ENCODE measurements at regions not wholly inside any gene's neighbourhood (a gene's known extent, or its start where the extent isn't known, plus 50 kb on each side); places are given as distances from the start of the nearest gene placed in this dataset.

DNA sequence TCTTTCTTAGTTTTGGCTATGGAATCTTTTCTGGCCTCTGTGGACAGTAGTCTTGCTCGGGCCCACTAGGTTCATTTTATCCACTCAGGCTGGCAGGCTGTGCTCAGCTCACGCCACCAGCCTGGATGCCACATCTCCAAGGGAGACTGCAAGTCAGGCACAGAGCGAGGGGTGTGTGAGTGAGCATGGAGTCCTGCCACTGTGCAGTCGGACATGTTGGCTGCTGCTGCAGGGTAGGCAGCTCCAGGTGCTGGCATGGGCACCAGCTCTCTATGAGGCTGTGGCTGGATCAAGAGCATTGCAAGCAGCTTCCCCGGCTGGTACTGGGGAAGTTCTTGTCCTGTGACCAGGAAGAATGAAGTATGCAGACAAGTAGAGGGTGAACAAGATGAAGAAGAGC is 158.9 kb downstream of the PCTP start:
- H3K4me3 ChIP-seq (ENCODE audit: low read depth, low read length) = no peak overlapping the region
- DNase-seq (ENCODE audit: low read depth) = no peak
- H3K27me3 ChIP-seq (ENCODE audit: control insufficient read depth, insufficient read depth, low read length) = no peaks in the 10 kb centered on the region
- TF ChIP-seq, protein P1, sequence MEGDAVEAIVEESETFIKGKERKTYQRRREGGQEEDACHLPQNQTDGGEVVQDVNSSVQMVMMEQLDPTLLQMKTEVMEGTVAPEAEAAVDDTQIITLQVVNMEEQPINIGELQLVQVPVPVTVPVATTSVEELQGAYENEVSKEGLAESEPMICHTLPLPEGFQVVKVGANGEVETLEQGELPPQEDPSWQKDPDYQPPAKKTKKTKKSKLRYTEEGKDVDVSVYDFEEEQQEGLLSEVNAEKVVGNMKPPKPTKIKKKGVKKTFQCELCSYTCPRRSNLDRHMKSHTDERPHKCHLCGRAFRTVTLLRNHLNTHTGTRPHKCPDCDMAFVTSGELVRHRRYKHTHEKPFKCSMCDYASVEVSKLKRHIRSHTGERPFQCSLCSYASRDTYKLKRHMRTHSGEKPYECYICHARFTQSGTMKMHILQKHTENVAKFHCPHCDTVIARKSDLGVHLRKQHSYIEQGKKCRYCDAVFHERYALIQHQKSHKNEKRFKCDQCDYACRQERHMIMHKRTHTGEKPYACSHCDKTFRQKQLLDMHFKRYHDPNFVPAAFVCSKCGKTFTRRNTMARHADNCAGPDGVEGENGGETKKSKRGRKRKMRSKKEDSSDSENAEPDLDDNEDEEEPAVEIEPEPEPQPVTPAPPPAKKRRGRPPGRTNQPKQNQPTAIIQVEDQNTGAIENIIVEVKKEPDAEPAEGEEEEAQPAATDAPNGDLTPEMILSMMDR (IDR thresholded peaks at IDR 0.05; ENCODE audit: insufficient read depth, low read length, severe bottlenecking) = no peak
- no peaks in the 10 kb centered on the region for H3K36me3 ChIP-seq (ENCODE audit: control insufficient read depth, insufficient read depth, low read length)
- FAIRE-seq = no peak

DNA sequence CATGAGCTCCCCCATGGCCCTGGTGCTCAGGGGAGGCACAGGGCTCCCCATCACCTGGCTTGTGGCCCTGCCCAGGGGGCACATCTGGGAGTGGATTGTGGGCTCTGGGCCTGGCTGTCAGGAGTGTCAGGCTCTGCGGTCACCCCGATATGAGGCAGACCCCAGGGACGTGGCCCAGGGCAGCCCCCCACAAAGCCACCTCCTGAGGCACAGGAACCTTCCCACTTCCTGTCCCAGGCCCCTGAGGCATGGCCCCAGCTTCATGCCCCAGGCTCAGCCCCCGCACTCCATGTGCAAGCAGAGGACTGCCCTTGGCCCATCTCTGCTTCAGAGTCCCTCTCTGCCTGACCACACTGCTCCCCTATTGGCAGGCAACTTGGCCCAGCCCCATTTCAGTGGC is 160.3 kb downstream of the PCTP start:
- TF ChIP-seq, protein P1 (IDR thresholded peaks at IDR 0.05; ENCODE audit: insufficient read depth, low read length, severe bottlenecking) = no peak
- Histone ChIP-seq H3K36me3 (ENCODE audit: control insufficient read depth, insufficient read depth, low read length) (no peaks in the 10 kb centered on the region), H3K4me3 (ENCODE audit: low read depth, low read length) (no peak overlapping the region), H3K27me3 (ENCODE audit: control insufficient read depth, insufficient read depth, low read length) (no peaks in the 10 kb centered on the region)
- DNase-seq (ENCODE audit: low read depth) (no peak), FAIRE-seq (no peak)

DNA sequence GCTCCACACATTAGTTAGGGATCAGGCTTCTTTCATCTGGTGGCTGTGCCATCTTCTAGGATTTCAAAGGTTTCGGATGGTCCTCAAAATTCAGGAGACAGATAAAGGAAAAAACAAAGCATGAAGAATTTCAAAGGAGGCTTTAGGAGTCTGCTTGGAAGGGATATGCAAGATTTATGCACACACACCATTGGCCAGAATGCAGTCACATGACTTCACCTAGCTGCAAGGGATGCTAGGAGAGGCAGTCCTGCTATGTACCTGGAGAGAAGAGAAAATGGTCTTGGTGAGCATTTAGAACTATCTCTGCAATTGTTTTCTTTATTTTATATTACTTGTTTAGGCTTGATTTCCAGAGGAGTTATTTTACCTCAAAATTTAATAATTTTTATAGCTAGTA is 174.6 kb downstream of the PCTP start:
- TF ChIP-seq, protein P1 (IDR thresholded peaks at IDR 0.05; ENCODE audit: insufficient read depth, low read length, severe bottlenecking) = no peak
- Histone ChIP-seq H3K36me3 (ENCODE audit: control insufficient read depth, insufficient read depth, low read length) (no peaks in the 10 kb centered on the region), H3K27me3 (ENCODE audit: control insufficient read depth, insufficient read depth, low read length) (no peaks in the 10 kb centered on the region), H3K4me3 (ENCODE audit: low read depth, low read length) (no peak overlapping the region)
- FAIRE-seq (no peak), DNase-seq (ENCODE audit: low read depth) (no peak)

DNA sequence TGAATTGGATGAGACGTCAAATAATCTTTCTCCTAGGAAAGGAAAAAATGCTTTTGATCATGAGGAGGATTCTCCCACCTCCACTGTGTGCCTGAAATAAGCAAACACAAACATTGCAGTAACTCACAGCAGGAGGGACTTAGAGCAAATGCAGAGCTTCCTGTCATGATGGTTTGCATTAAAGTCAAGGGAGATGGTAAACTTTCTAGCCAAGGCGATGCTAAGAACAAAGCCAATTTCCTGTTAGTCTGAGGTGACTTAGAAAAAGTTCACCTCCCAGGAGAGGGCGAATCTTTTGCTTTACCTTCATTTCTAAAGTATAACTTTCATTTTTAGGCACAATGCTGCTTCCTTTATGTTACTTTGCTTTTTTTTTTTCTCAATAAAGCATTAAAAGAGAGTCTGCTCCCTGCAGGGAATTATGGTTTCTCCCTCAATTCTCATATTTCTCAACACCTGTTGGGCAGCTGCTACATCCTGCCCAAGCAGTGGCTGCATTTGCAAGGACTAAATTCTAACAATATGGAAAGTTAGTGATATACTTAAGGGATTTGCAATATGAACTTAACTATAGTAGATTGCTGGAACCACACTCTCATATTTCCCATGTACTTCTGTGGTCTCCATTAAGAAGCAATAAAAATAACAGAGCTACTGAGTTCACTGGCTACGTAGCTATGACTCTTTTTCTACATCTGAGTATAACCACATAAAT is 175.6 kb downstream of the PCTP start:
- H3K4me3 ChIP-seq (ENCODE audit: low read depth, low read length) = no peak overlapping the region
- DNase-seq (ENCODE audit: low read depth) (no peak), FAIRE-seq (no peak)
- no peaks in the 10 kb centered on the region for H3K36me3 ChIP-seq (ENCODE audit: control insufficient read depth, insufficient read depth, low read length)
- TF ChIP-seq, protein P1 (IDR thresholded peaks at IDR 0.05; ENCODE audit: insufficient read depth, low read length, severe bottlenecking) = no peak
- H3K27me3 ChIP-seq (ENCODE audit: control insufficient read depth, insufficient read depth, low read length) = no peaks in the 10 kb centered on the region

DNA sequence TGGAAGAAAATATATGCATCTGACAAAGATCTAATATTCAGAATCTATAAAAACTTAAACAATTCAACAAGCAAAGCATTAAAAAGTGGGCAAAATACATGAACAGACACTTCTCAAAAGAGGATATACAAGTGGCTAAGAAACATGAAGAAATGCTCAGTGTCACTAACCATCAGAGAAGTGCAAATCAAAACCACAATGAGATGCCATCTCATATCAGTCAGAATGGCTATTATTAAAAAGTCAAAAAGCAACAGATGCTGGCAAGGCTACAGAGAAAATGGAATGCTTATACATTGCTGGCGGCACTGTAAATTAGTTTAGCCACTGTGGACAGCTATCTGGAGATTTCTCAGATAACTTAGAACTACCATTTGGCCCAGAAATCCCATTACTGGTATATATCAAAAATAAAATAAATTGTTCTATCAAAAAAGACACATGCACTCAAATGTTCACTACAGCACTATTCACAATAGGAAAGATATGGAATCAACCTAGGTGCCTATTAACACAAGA is 179.5 kb downstream of the PCTP start:
- H3K36me3 ChIP-seq (ENCODE audit: control insufficient read depth, insufficient read depth, low read length) = no peaks in the 10 kb centered on the region
- FAIRE-seq (no peak), DNase-seq (ENCODE audit: low read depth) (no peak)
- TF ChIP-seq, protein P1 (IDR thresholded peaks at IDR 0.05; ENCODE audit: insufficient read depth, low read length, severe bottlenecking) = no peak
- H3K27me3 ChIP-seq (ENCODE audit: control insufficient read depth, insufficient read depth, low read length) = no peaks in the 10 kb centered on the region
- H3K4me3 ChIP-seq (ENCODE audit: low read depth, low read length) = no peak overlapping the region

DNA sequence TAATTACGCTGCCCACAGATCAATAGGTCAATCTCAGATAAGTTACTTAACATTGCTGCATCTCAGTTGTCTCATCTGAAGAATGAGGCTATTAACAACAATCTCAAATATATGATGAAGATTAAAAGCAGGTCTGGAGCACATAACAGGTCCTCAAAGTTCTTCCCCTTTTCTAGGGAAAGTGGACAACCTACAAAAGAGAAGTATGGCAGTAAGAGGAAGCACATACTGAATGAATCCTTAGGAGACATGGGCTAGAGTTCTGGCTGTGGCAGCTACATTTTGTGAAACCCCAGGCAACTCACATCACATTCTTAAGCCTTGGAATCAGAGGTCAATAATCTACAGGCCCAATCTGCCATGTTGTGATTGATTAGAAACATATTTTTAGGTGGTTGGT is 180.6 kb downstream of the PCTP start:
- Histone ChIP-seq H3K27me3 (ENCODE audit: control insufficient read depth, insufficient read depth, low read length) (no peaks in the 10 kb centered on the region), H3K4me3 (ENCODE audit: low read depth, low read length) (no peak overlapping the region), H3K36me3 (ENCODE audit: control insufficient read depth, insufficient read depth, low read length) (no peaks in the 10 kb centered on the region)
- DNase-seq (ENCODE audit: low read depth) (no peak), FAIRE-seq (no peak)
- TF ChIP-seq, protein P1 (IDR thresholded peaks at IDR 0.05; ENCODE audit: insufficient read depth, low read length, severe bottlenecking) = no peak

Data from bronchial epithelial cell (primary cell).